Pulmonary artery endothelial cell (primary cell): ENCODE measurements at regions not wholly inside any gene's neighbourhood (a gene's known extent, or its start where the extent isn't known, plus 50 kb on each side); places are given as distances from the start of the nearest gene placed in this dataset.

Experiments used
- DNase-seq: peaks from one replicate; pipeline ENCODE4 v3.0.0-alpha.2; 2011; ENCODE audit warnings: low read depth, low spot score

GRCh38 chr5:54745599-54745998 is 228.0 kb downstream of the SNX18 start:
- DNase-seq = no peak

GRCh38 chr5:54743997-54744788 is 226.6 kb downstream of the SNX18 start:
- peak; percentile 15 for DNase-seq

DNA sequence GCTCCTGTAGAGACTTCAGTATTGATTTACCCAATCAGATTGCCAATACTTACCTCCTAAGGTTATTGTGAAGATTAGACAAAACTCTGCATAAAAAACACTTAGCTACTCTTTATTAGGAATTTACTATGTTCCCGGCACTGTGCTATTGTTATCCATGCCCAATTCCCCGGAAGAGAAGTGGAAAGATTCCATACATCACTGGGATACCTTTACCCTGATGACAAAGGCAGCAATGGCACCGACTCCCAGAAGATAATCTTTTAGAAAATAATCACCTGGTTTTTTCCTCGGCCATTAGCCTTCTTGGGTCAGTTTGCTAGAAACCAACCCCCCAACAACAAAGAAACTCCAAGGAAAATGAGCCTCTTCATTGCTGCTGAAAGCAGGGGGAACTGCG is 226.0 kb downstream of the SNX18 start:
- no peak for DNase-seq

DNA sequence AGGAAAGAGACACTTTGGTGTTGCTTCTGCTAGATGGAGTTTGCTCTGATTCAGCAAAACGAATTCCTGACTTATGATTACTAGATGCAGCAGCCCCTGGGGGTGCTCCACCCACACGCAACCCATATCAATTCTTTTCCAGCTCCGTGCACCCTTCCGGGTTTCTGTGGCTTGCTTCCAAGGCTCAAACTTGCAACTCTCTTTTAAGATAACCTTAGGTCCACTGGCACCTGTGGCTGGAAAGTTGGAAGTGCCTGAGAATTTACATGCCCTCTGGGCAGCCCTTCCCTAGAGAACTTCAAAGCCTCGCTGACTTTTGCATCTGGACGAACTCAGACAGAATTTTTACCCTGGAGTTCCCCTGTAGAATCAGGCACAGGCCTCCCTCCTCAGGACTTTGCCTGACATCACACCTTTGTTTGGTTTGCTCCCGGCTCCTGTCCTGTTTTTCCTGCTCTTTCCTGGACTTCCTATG is 224.9 kb downstream of the SNX18 start:
- peak; percentile 58 for DNase-seq

DNA sequence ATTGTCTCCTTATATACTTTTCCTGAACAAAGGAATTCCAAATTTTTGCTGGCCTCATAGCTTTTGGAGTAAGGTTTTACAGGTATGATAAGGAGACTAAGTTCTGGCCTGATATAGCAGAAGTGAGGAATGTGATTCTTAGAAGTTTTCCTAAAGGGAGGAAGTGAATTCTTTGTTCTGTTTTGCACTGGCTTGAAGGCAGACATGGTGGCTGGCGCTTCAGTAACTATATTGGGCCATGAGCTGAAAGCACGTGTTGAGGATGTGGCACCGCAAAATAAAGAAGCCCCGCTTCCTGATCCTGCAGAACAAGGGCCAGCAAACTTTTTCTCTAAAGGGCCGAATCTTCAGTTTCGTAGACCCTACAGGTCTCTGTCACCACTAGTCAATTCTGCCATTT is 224.2 kb downstream of the SNX18 start:
- no peak for DNase-seq

DNA sequence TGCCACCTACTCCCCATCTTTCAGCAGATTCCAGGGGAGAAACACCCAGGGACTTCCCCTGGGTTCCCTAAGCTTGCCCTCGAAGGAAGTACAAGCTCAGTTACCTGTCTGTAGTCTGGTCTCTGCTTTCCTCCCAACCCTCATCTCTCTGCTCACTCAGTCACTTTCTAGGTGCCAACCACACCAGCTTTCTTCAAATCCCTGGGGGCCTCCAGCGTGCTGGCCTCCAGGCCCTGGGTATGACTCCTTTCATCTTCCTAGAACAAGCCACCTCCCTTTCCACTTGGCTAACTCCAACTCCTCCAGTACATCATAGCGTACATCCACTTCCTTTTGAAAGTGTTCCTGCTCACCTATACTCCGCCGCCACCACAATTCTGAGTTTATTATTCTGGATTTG is 222.6 kb downstream of the SNX18 start:
- DNase-seq = no peak

- no peak for DNase-seq
Observed at GRCh38 chr5:54739371-54739770, 221.8 kb downstream of the SNX18 start.

DNA sequence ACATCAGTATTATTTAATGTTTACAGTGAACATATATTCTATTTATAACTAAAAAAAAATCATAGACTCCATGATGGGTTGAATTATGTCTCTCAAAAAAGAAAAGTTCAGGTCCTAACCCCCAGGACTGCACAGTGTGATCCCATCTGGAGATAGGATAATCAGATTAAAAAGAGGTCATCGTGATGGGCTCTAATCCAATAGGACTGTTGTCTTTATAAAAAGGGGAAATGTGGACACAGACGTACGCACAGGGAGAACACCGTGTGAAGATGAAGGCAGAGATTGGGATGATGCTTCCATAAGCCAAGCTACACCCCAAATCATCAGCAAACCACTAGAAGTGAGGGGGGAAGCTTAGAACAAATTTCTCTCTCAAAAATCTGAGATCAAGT is 221.4 kb downstream of the SNX18 start:
- DNase-seq = no peak

- no peak for DNase-seq
Observed at GRCh38 chr5:54738118-54738972, 220.8 kb downstream of the SNX18 start.

DNA sequence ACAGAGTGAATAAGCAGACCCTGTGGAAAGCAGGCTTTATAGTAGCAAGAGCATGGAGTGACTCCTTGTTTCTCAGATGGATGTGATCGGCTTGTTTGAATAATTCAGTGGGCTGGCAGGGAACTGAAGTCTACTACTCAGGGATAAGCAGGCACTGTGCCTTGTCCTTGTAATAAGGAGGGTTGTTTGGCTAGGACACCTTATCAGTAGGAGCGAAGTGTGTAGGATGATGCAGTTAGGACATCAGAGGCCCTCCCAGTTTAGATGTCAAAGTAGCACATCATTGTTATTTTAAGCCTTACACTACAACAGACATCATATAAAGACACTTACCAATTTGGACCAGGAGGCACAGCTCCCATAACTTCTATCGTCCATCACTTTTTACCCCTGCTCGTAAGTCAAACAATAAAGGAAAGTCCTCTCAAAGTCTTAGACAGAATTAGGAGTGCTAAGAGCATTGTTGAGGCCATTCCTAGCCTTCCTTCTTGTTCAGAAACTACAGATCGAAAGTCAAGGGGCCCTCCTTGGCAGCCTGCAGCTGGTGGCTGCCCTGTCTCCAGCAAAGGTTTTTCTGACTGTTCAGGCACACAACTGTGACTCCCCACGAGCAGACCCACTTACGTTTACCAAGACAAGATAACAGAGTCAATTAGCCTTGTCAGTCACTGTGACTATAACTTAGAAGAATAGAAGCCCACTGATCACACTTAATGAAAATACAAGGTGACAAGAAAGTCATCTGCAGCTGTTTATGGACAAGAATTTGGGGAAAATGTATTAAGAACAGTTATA is 218.6 kb downstream of the SNX18 start:
- no peak for DNase-seq

GRCh38 chr5:54733101-54733500 is 215.5 kb downstream of the SNX18 start:
- DNase-seq = no peak

DNA sequence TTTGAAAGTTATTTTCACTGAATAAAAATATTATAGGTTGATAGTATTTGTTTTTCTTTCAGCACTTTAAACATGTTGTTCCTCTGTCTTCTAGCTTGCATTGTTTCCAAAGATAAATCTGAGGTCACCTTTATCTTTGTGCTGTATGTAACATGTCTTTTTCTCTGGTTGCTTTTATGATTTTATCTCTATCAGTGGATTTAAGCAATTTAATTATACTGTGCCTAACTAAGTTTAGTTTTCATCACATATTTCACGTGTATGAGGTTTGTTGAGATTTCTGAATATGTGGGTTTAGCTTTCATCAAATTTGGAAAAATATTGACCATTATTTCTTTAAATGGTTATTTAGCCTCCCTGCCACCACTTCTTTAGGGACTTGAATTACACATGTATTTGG is 214.5 kb downstream of the SNX18 start:
- DNase-seq = no peak

DNA sequence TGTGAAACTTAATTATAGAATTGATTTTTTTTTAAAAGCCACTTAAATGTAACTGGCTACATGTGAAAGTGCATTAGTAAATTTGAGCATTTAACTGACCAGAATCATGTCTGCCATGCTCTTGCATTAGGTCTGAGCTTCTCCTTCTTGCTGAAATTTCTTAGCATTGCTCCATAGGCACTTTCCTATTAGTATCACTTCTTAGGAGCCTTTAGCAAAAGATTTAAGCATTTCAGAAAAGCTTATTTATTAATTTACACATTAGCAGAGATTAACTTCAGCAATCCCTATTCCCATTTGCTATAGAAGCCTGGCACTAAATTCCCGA is 211.0 kb downstream of the SNX18 start:
- no peak for DNase-seq

GRCh38 chr5:54727874-54728587 is 210.5 kb downstream of the SNX18 start:
- no peak for DNase-seq

- no peak for DNase-seq
Observed at GRCh38 chr5:54725391-54726280, 208.1 kb downstream of the SNX18 start.

- DNase-seq = no peak
Observed at GRCh38 chr5:54722846-54723433, 205.4 kb downstream of the SNX18 start.

- DNase-seq = no peak
Observed at GRCh38 chr5:54721951-54722654, 204.5 kb downstream of the SNX18 start.

DNA sequence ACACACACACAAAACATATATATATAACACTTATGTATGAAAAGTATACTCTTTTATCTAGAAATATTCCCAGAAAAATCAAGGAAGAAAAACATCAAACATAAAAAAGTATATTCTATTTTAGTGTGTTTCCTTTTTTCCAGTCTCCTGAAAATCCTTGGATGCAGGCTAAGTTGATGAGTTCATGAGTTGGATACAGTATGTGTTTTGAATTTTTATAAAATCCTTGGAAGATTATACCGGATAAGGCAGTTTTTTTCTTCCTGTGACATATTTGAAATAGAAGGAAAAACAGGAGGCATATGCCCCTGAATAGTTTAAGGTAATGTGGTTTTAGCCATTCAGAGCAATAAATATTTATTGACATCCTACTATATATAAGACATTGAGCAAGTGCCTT is 203.6 kb downstream of the SNX18 start:
- no peak for DNase-seq

GRCh38 chr5:54720341-54720740 is 202.8 kb downstream of the SNX18 start:
- no peak for DNase-seq
